CD4-positive, alpha-beta T cell (primary cell): ENCODE measurements at regions not wholly inside any gene's neighbourhood (a gene's known extent, or its start where the extent isn't known, plus 50 kb on each side); places are given as distances from the start of the nearest gene placed in this dataset.

Experiments
- ATAC-seq: fragments of 200-7000 bp; cut with Tn5 transposase; one replicate; pipeline ENCODE4 v1.10.0; 2022; ENCODE audit warnings: mild to moderate bottlenecking; ENCODE audit not compliant: poor library complexity
- CTCF ChIA-PET: fragments of 350-600 bp; sonication (Branson Sonifier 250); formaldehyde crosslinking; loops from one replicate; lab custom pipeline; 2021; ENCODE audit warnings: antibody characterized with exemption, inconsistent platforms; lab: Charles Lee
- POLR2A ChIA-PET: fragments of 350-600 bp; sonication (Branson Sonifier 250); formaldehyde crosslinking; loops from one replicate; lab custom pipeline; 2021; ENCODE audit warnings: antibody characterized with exemption, inconsistent platforms; lab: Charles Lee
- DNase-seq, 14 experiments: peaks; one replicate each; pipeline ENCODE4 v3.0.0-alpha.2; 2013 to 2020; ENCODE audit warnings: mixed read lengths in 2 of 14
- H3K27ac ChIP-seq, 2 donors: one replicate each; pipeline versions ENCODE4 v1.5.1 to v1.7.0; 2013; ENCODE audit warnings: low read length in 2 of 2, low read depth in 1 of 2, mild to moderate bottlenecking in 1 of 2
- H3K27me3 ChIP-seq, 2 experiments: 1 replicate in 1 of 2; 2 replicates in 1 of 2; pipeline versions ENCODE4 v1.6.1 to v1.7.0; 2013; ENCODE audit warnings: low read length in 2 of 2, control low read depth in 1 of 2, mild to moderate bottlenecking in 1 of 2, moderate library complexity in 1 of 2; ENCODE audit not compliant: insufficient read depth in 2 of 2, control insufficient read depth in 1 of 2
- H3K36me3 ChIP-seq: one replicate; pipeline ENCODE4 v1.6.1; 2013; ENCODE audit warnings: low read length, control low read depth; ENCODE audit not compliant: insufficient read depth
- H3K4me1 ChIP-seq: one replicate; pipeline ENCODE4 v1.6.1; 2013; ENCODE audit warnings: low read length, control low read depth; ENCODE audit not compliant: insufficient read depth
- H3K4me3 ChIP-seq: one replicate; pipeline ENCODE4 v1.5.1; 2013; ENCODE audit warnings: mild to moderate bottlenecking, low read length, moderate library complexity
- H3K9me3 ChIP-seq, 2 experiments: 1 replicate in 1 of 2; 2 replicates in 1 of 2; pipeline versions ENCODE4 v1.6.1 to v1.7.0; 2013; ENCODE audit warnings: low read length in 2 of 2, mild to moderate bottlenecking in 2 of 2, control low read depth in 1 of 2, moderate library complexity in 1 of 2; ENCODE audit not compliant: control insufficient read depth in 1 of 2, insufficient read depth in 1 of 2
- H3K27ac Mint-ChIP-seq: one replicate; pipeline ENCODE4 v1.8.0; 2020; ENCODE audit warnings: mixed read lengths
- H3K27me3 Mint-ChIP-seq: one replicate; pipeline ENCODE4 v1.8.0; 2021; ENCODE audit warnings: mixed read lengths
- H3K36me3 Mint-ChIP-seq: one replicate; pipeline ENCODE4 v1.8.0; 2021; ENCODE audit warnings: low read depth, mixed read lengths
- H3K4me1 Mint-ChIP-seq: one replicate; pipeline ENCODE4 v1.8.0; 2021; ENCODE audit warnings: low read depth, mixed read lengths
- H3K4me3 Mint-ChIP-seq: one replicate; pipeline ENCODE4 v1.8.0; 2020; ENCODE audit warnings: mild to moderate bottlenecking, mixed read lengths
- H3K9me3 Mint-ChIP-seq: one replicate; pipeline ENCODE4 v1.8.0; 2020; ENCODE audit warnings: mixed read lengths
- CTCF ChIP-seq: fragments of 200-600 bp; IDR thresholded peaks from one replicate; pipeline ENCODE4 v1.8.0; 2022; ENCODE audit warnings: antibody characterized with exemption, mild to moderate bottlenecking
- intact Hi-C, 2 experiments: fragments of 100-400 bp; cut with DNase I in 1 of 2; cut with micrococcal nuclease in 1 of 2; formaldehyde crosslinking; loops; one replicate each; pipeline versions ENCODE4 v1.15.1 to v1.9.0; 2023 to 2025; cut with DNase I, micrococcal nuclease

GRCh38 chr12:125983784-125984500 lies 918.7 kb downstream of the AACS start:
- DNase-seq (no peak), ATAC-seq (no peak)
- no peaks in the 10 kb centered on the region for H3K36me3 Mint-ChIP-seq
- TF ChIP-seq CTCF: no peak
- POLR2A ChIA-PET: no interaction called here
- Histone ChIP-seq H3K9me3 (peaks cover 0 to 35% of the 10 kb centered on the region in 2 experiments), H3K4me3 (no peak overlapping the region), H3K4me1 (peaks cover 7% of the 10 kb centered on the region), H3K27ac (no peak overlapping the region), H3K27me3 (peaks cover 10 to 15% of the 10 kb centered on the region in 2 experiments), H3K36me3 (no peaks in the 10 kb centered on the region)
- CTCF ChIA-PET: no interaction called here
- no peak overlapping the region for H3K4me3 Mint-ChIP-seq
- intact Hi-C loops: no loop called here
- H3K27ac Mint-ChIP-seq: no peak overlapping the region
- peaks cover 32% of the 10 kb centered on the region for H3K27me3 Mint-ChIP-seq
- peaks cover 2% of the 10 kb centered on the region for H3K9me3 Mint-ChIP-seq
- H3K4me1 Mint-ChIP-seq: no peaks in the 10 kb centered on the region

- no peak overlapping the region for H3K27ac ChIP-seq
- ATAC-seq: no peak
- ChIA-PET CTCF (no interaction called here), POLR2A (no interaction called here)
- DNase-seq: no peak
- Mint-ChIP-seq H3K27ac (no peak overlapping the region), H3K36me3 (no peaks in the 10 kb centered on the region), H3K4me1 (no peaks in the 10 kb centered on the region), H3K9me3 (no peaks in the 10 kb centered on the region), H3K4me3 (no peak overlapping the region), H3K27me3 (peaks cover 34% of the 10 kb centered on the region)
- no peak overlapping the region for H3K4me3 ChIP-seq
- peaks cover 0 to 18% of the 10 kb centered on the region in 2 experiments for H3K9me3 ChIP-seq
- TF ChIP-seq CTCF: no peak
- H3K4me1 ChIP-seq: peaks cover 6% of the 10 kb centered on the region
- peaks cover 7 to 10% of the 10 kb centered on the region in 2 experiments for H3K27me3 ChIP-seq
- no peaks in the 10 kb centered on the region for H3K36me3 ChIP-seq
- intact Hi-C loops: no loop called here
These were observed 923.3 kb downstream of the AACS start for GRCh38 chr12:125988545-125988944.

GRCh38 chr12:125989696-125990095 lies 924.5 kb downstream of the AACS start:
- Mint-ChIP-seq H3K36me3 (no peaks in the 10 kb centered on the region), H3K9me3 (no peaks in the 10 kb centered on the region), H3K27ac (no peak overlapping the region), H3K27me3 (peaks cover 32% of the 10 kb centered on the region), H3K4me1 (no peaks in the 10 kb centered on the region), H3K4me3 (no peak overlapping the region)
- CTCF ChIA-PET: no interaction called here
- H3K27me3 ChIP-seq: peaks cover 0 to 6% of the 10 kb centered on the region in 2 experiments
- POLR2A ChIA-PET: no interaction called here
- H3K4me3 ChIP-seq: no peak overlapping the region
- ATAC-seq (no peak), DNase-seq (no peak)
- H3K27ac ChIP-seq: no peak overlapping the region
- no peaks in the 10 kb centered on the region for H3K36me3 ChIP-seq
- no peak for TF ChIP-seq CTCF
- H3K4me1 ChIP-seq: no peaks in the 10 kb centered on the region
- peaks cover 0 to 7% of the 10 kb centered on the region in 2 experiments for H3K9me3 ChIP-seq
- intact Hi-C loops: no loop called here
